ENCODE measurements at regions not wholly inside any gene's neighbourhood (a gene's known extent, or its start where the extent isn't known, plus 50 kb on each side); places are given as distances from the start of the nearest gene placed in this dataset.

- TF ChIP-seq, protein P1, sequence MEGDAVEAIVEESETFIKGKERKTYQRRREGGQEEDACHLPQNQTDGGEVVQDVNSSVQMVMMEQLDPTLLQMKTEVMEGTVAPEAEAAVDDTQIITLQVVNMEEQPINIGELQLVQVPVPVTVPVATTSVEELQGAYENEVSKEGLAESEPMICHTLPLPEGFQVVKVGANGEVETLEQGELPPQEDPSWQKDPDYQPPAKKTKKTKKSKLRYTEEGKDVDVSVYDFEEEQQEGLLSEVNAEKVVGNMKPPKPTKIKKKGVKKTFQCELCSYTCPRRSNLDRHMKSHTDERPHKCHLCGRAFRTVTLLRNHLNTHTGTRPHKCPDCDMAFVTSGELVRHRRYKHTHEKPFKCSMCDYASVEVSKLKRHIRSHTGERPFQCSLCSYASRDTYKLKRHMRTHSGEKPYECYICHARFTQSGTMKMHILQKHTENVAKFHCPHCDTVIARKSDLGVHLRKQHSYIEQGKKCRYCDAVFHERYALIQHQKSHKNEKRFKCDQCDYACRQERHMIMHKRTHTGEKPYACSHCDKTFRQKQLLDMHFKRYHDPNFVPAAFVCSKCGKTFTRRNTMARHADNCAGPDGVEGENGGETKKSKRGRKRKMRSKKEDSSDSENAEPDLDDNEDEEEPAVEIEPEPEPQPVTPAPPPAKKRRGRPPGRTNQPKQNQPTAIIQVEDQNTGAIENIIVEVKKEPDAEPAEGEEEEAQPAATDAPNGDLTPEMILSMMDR (conservative IDR thresholded peaks at IDR 0.05), result no peak
- no peak for TF ChIP-seq ZFX (IDR thresholded peaks at IDR 0.05)
Observed at GRCh38 chr15:81062937-81063336, 62.2 kb downstream of the TLNRD1 start.

Measured in C4-2B (cell line).